K562 (cell line): ENCODE measurements at regions not wholly inside any gene's neighbourhood (a gene's known extent, or its start where the extent isn't known, plus 50 kb on each side); places are given as distances from the start of the nearest gene placed in this dataset.
"Not testable (repeated sequence)": the region's sequence is repeated elsewhere in the genome, so short reads cannot be mapped to it uniquely, and the experiment has no call there.

Source experiments
- ATAC-seq: fragments of 200-7000 bp; cut with Tn5 transposase; 3 replicates; pipeline ENCODE4 v1.9.1; 2020; ENCODE audit warnings: moderate library complexity
- BruUV-seq: library from RNA; stranded (reverse); fragments of 400-500 nt; replicated peaks from 2 replicates; lab custom pipeline; 2021; lab: Mats Ljungman, UMichigan
- CTCF ChIA-PET: fragments of 300-600 bp; formaldehyde crosslinking; extraction: SDS; loops from one replicate; lab custom pipeline; 2021; ENCODE audit warnings: low intra/inter-chr PET ratio; lab: Yijun Ruan, JAX
- POLR2A ChIA-PET: fragments of 300-600, 350-650 bp; sonication (Branson Sonifier 250); formaldehyde crosslinking; extraction: SDS; loops from one replicate; lab custom pipeline; 2021; ENCODE audit warnings: antibody characterized with exemption, inconsistent platforms; lab: Yijun Ruan, JAX
- DNase-seq, 4 experiments: peaks; one replicate each; pipeline versions ENCODE4 v3.0.0 to v3.0.0-alpha.2; 2011 to 2018; ENCODE audit warnings: low spot score in 3 of 4, mixed read lengths in 3 of 4; ENCODE audit errors: extremely low read depth in 1 of 4
- FAIRE-seq: peaks from 2 replicates; lab custom pipeline; 2011; peaks lifted over from hg19 to GRCh38; lab: Jason Lieb, UNC
- H2AFZ ChIP-seq: 2 replicates; pipeline ENCODE4 v1.6.0; 2011; ENCODE audit warnings: low read depth, low read length, control low read depth, inconsistent platforms
- H3K27ac ChIP-seq: fragments of 200-600 bp; 3 replicates; pipeline ENCODE4 v1.8.0; 2011; ENCODE audit warnings: low read depth, mild to moderate bottlenecking, control low read depth, inconsistent platforms, low read length, moderate library complexity, mixed read lengths; ENCODE audit errors: extremely low read depth
- H3K27me3 ChIP-seq, 2 experiments: fragments of 300-600 bp in 1 of 2; 2 replicates in 1 of 2; 3 replicates in 1 of 2; pipeline versions ENCODE4 v1.6.0 to v1.8.0; 2011; ENCODE audit warnings: inconsistent platforms in 2 of 2, low read length in 2 of 2, mild to moderate bottlenecking in 1 of 2, mixed read lengths in 1 of 2, moderate library complexity in 1 of 2; ENCODE audit not compliant: control insufficient read depth in 2 of 2, insufficient read depth in 2 of 2
- H3K36me3 ChIP-seq: fragments of 300-600 bp; 3 replicates; pipeline ENCODE4 v1.8.0; 2011; ENCODE audit warnings: mild to moderate bottlenecking, low read length, inconsistent platforms; ENCODE audit not compliant: control insufficient read depth, insufficient read depth
- H3K4me1 ChIP-seq, 2 experiments: fragments of 200-600 bp in 1 of 2; replicated peaks in 1 of 2; 2 replicates in 1 of 2; 3 replicates in 1 of 2; pipeline versions ENCODE4 v1.5.1 to v1.8.0; 2011; ENCODE audit warnings: inconsistent platforms in 2 of 2, low read length in 2 of 2, mild to moderate bottlenecking in 1 of 2, mixed read lengths in 1 of 2, moderate library complexity in 1 of 2; ENCODE audit not compliant: control insufficient read depth in 2 of 2, insufficient read depth in 2 of 2
- H3K4me2 ChIP-seq: 2 replicates; pipeline ENCODE4 v1.6.1; 2011; ENCODE audit warnings: low read length, control low read depth, inconsistent platforms, mixed read lengths; ENCODE audit not compliant: insufficient read depth
- H3K4me3 ChIP-seq: fragments of 200-600 bp; sonication (generic), shearing (Covaris generic); 2 replicates; pipeline ENCODE4 v1.5.1; 2016; ENCODE audit warnings: control low read depth, inconsistent platforms
- H3K79me2 ChIP-seq: fragments of 200-600 bp; 3 replicates; pipeline ENCODE4 v1.8.0; 2011; ENCODE audit warnings: low read length, inconsistent platforms; ENCODE audit not compliant: control insufficient read depth, insufficient read depth
- H3K9ac ChIP-seq, 2 experiments: 2 replicates each; pipeline versions ENCODE4 v1.6.0 to v1.6.1; 2011; ENCODE audit warnings: low read depth in 2 of 2, low read length in 2 of 2, control low read depth in 1 of 2, inconsistent platforms in 1 of 2, mild to moderate bottlenecking in 1 of 2, mixed read lengths in 1 of 2; ENCODE audit not compliant: insufficient read depth in 1 of 2
- H3K9me1 ChIP-seq: one replicate; pipeline ENCODE4 v1.6.0; 2011; ENCODE audit warnings: inconsistent platforms, mild to moderate bottlenecking, low read length, moderate library complexity; ENCODE audit not compliant: control insufficient read depth, insufficient read depth
- H3K9me3 ChIP-seq: replicated peaks from 2 replicates; pipeline ENCODE4 v1.5.1; 2011; ENCODE audit warnings: low read depth, low read length, inconsistent platforms; ENCODE audit not compliant: control insufficient read depth, insufficient read depth
- H4K20me1 ChIP-seq: replicated peaks from 2 replicates; pipeline ENCODE4 v1.6.1; 2011; ENCODE audit warnings: low read length, inconsistent platforms, mixed read lengths; ENCODE audit not compliant: control insufficient read depth, insufficient read depth
- HMGXB4 ChIP-seq: sonication (generic); formaldehyde crosslinking; IDR thresholded peaks from 2 replicates; pipeline ENCODE4 v1.8.1; 2023; ENCODE audit warnings: mild to moderate bottlenecking, missing genetic modification reagents
- IRF2 ChIP-seq: sonication (generic); formaldehyde crosslinking; IDR thresholded peaks from 2 replicates; pipeline ENCODE4 v1.8.1; 2022; ENCODE audit warnings: mild to moderate bottlenecking, missing genetic modification reagents
- KLF16 ChIP-seq: IDR thresholded peaks from 2 replicates; pipeline ENCODE4 v1.6.1; 2016; ENCODE audit warnings: antibody characterized with exemption
- NR2C1 ChIP-seq, 2 experiments: fragments of 450-650 bp; IDR thresholded peaks; 2 replicates each; pipeline ENCODE4 v1.6.1; 2017; ENCODE audit warnings: mild to moderate bottlenecking in 2 of 2, antibody characterized with exemption in 1 of 2, inconsistent platforms in 1 of 2, missing compliant biosample characterization in 1 of 2, missing genetic modification characterization in 1 of 2
- NR2C2 ChIP-seq, 2 experiments: fragments of 200-800 bp in 1 of 2; sonication (Bioruptor generic) in 1 of 2; sonication (generic) in 1 of 2; formaldehyde crosslinking in 1 of 2; IDR thresholded peaks; 2 replicates each; pipeline versions ENCODE4 v1.6.1 to v1.8.0; 2016 to 2022; ENCODE audit warnings: mild to moderate bottlenecking in 1 of 2, missing compliant biosample characterization in 1 of 2, missing genetic modification characterization in 1 of 2, missing genetic modification reagents in 1 of 2
- SIRT6 ChIP-seq: IDR thresholded peaks from one replicate; pipeline ENCODE4 v1.6.1; 2012; ENCODE audit warnings: low read depth, mild to moderate bottlenecking, control low read depth, inconsistent platforms, low read length, moderate library complexity
- SLC30A9 ChIP-seq: fragments of 250-450 bp; sonication (Bioruptor Pico); IDR thresholded peaks from 2 replicates; pipeline ENCODE4 v1.8.0; 2022; ENCODE audit warnings: mild to moderate bottlenecking, moderate library complexity
- SMC3 ChIP-seq: conservative IDR thresholded peaks from 2 replicates; pipeline ENCODE4 v1.6.1; 2011; ENCODE audit warnings: low read depth, low read length, improper control_type of control experiment; ENCODE audit not compliant: insufficient read depth
- SPI1 ChIP-seq: IDR thresholded peaks from 2 replicates; pipeline ENCODE4 v1.6.1; 2011; ENCODE audit warnings: low read depth, low read length, control low read depth, borderline replicate concordance
- SREBF1 ChIP-seq: fragments of 150-350 bp; IDR thresholded peaks from 2 replicates; pipeline ENCODE4 v1.6.1; 2014; ENCODE audit warnings: antibody characterized with exemption, low read depth, low read length, borderline replicate concordance
- TCFL5 ChIP-seq: fragments of 250-450 bp; sonication (Bioruptor Pico); conservative IDR thresholded peaks from 2 replicates; pipeline ENCODE4 v1.6.1; 2021; ENCODE audit warnings: mild to moderate bottlenecking, moderate library complexity, matching md5 sums
- U2AF2 ChIP-seq: fragments of 200-400 bp; formaldehyde crosslinking; optimal IDR thresholded peaks from 2 replicates; pipeline ENCODE3; 2017; ENCODE audit warnings: low read depth, mild to moderate bottlenecking, low read length
- ZNF583 ChIP-seq: fragments of 250-450 bp; sonication (Bioruptor Pico); IDR thresholded peaks from 2 replicates; pipeline ENCODE4 v1.4.0; 2020
- ZNF695 ChIP-seq: fragments of 450-650 bp; formaldehyde crosslinking; IDR thresholded peaks from 2 replicates; pipeline ENCODE4 v1.4.0; 2020; ENCODE audit warnings: mild to moderate bottlenecking, moderate library complexity
- ZNF780A ChIP-seq: fragments of 250-450 bp; sonication (Bioruptor Pico); IDR thresholded peaks from 2 replicates; pipeline ENCODE4 v1.5.0; 2021; ENCODE audit warnings: mild to moderate bottlenecking
- WGBS: fragments of 100-300 bp; shearing (Covaris generic); methylation state at CpG from one replicate; pipeline ENCODE4 v1.1.6; 2016; ENCODE audit warnings: low coverage, mixed read lengths; ENCODE audit not compliant: insufficient coverage; ENCODE audit errors: missing lambda C conversion rate; 5-methylcytosine and 5-hydroxymethylcytosine counted together
- in situ Hi-C: fragments of 300-500 bp; cut with MboI; formaldehyde crosslinking; loops from 4 replicates; pipeline ENCODE4 v1.15.0; 2018; ENCODE audit warnings: inconsistent platforms, mixed read lengths
- intact Hi-C: fragments of 100-400 bp; cut with micrococcal nuclease; formaldehyde crosslinking; loops from 2 replicates; pipeline ENCODE4 v1.14.2; 2022
- TF ChIP-seq, protein P1 (sequence below): fragments of 450-650 bp; IDR thresholded peaks from 2 replicates; pipeline ENCODE4 v1.6.1; 2016; ENCODE audit warnings: low read depth, mild to moderate bottlenecking, moderate library complexity

DNA sequence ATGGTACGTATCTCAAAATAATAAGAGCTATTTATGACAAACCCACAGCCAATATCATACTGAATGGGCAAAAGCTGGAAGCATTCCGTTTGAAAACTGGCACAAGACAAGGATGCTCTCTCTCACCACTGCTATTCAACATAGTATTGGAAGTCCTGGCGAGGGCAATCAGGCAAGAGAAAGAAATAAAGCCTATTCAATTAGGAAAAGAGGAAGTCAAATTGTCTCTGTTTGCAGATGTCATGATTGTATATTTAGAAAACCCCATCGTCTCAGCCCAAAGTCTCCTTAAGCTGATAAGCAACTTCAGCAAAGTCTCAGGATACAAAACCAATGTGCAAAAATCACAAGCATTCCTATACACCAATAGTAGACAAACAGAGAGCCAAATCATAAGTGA is 172.1 kb downstream of the HLX start:
- ATAC-seq, H3K4me3 ChIP-seq, H3K9ac ChIP-seq, DNase-seq, in situ Hi-C loops, H3K27ac ChIP-seq, H3K9me1 ChIP-seq, H3K27me3 ChIP-seq, H3K36me3 ChIP-seq, FAIRE-seq, intact Hi-C loops, CTCF ChIA-PET, H3K4me2 ChIP-seq, POLR2A ChIA-PET, H2AFZ ChIP-seq, H3K79me2 ChIP-seq: not testable (repeated sequence)
- H3K4me1 ChIP-seq: peaks cover 4 to 13% of the 10 kb centered on the region in 2 experiments; a peak in 4 of 5 replicates
- 13% methylated on average over 4 of the region's 4 CpGs for WGBS
- peak; percentile 60 for TF ChIP-seq SPI1
- TF ChIP-seq, all 486 proteins: peak for 1; not testable (repeated sequence) for 485
- not testable (repeated sequence) for H3K9me3 ChIP-seq, BruUV-seq, H4K20me1 ChIP-seq

GRCh38 chr1:221053889-221054288 is 174.6 kb downstream of the HLX start:
- Histone ChIP-seq H3K9me1 (no peaks in the 10 kb centered on the region), H3K27ac (no peak overlapping the region), H3K9me3 (no peaks in the 10 kb centered on the region), H3K9ac (no peak overlapping the region), H3K79me2 (no peaks in the 10 kb centered on the region), H3K4me1 (no peaks in the 10 kb centered on the region; a peak in 1 of 5 replicates), H3K4me2 (no peak overlapping the region), H4K20me1 (no peaks in the 10 kb centered on the region), H3K4me3 (no peak overlapping the region), H3K27me3 (no peaks in the 10 kb centered on the region), H3K36me3 (no peaks in the 10 kb centered on the region), H2AFZ (no peak overlapping the region)
- 7% methylated on average over 4 of the region's 4 CpGs for WGBS
- ATAC-seq (no peak), DNase-seq (no peak), FAIRE-seq (no peak)
- intact Hi-C loops: no loop called here
- POLR2A ChIA-PET: no interaction called here
- CTCF ChIA-PET: no interaction called here
- TF ChIP-seq ZNF780A (CRISPR knock-in tag) (no peak), NR2C2 (CRISPR knock-in tag; IDR thresholded peaks at IDR 0.05) (no peak), NR2C2 (tag; IDR thresholded peaks at IDR 0.05) (no peak), U2AF2 (no peak), SREBF1 (no peak), ZNF695 (CRISPR knock-in tag) (no peak), HMGXB4 (no peak), KLF16 (no peak), TCFL5 (no peak), NR2C1 (IDR thresholded peaks at IDR 0.05) (no peak), NR2C1 (tag; IDR thresholded peaks at IDR 0.05) (no peak), SLC30A9 (CRISPR knock-in tag) (no peak), IRF2 (CRISPR knock-in tag) (no peak), SIRT6 (no peak), SMC3 (no peak), ZNF583 (CRISPR knock-in tag) (no peak)
- TF ChIP-seq, protein P1, sequence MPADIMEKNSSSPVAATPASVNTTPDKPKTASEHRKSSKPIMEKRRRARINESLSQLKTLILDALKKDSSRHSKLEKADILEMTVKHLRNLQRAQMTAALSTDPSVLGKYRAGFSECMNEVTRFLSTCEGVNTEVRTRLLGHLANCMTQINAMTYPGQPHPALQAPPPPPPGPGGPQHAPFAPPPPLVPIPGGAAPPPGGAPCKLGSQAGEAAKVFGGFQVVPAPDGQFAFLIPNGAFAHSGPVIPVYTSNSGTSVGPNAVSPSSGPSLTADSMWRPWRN: no peak
- in situ Hi-C loops: no loop called here
- no TSS peak for BruUV-seq
